GM19193 (cell line): ENCODE measurements at regions not wholly inside any gene's neighbourhood (a gene's known extent, or its start where the extent isn't known, plus 50 kb on each side); places are given as distances from the start of the nearest gene placed in this dataset.

Experiments used
- POLR2A ChIP-seq: IDR thresholded peaks from 4 replicates; pipeline ENCODE4 v1.6.1; 2011; ENCODE audit not compliant: insufficient read depth, insufficient read length; ENCODE audit errors: extremely low read depth

DNA sequence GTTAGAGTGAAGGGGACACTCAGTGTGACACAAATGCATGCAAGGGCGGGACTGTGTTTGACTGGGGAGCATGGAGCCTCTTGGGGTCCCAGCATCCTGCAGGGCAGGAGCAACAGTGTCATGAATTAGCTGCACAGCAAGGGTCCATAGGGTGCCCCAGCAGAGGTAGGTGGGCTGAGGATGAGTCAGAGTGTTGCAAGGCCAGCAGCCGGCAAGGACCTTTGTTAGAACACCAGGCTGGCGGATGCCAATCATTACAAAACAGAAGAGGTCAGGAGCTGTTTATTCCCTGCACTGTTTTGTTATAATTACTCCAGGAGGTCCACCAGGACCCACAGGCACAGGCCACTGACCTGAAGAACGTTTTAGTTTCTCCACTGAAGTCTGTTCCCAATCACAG lies 362.2 kb upstream of the DUSP10 start:
- no peak for TF ChIP-seq POLR2A

DNA sequence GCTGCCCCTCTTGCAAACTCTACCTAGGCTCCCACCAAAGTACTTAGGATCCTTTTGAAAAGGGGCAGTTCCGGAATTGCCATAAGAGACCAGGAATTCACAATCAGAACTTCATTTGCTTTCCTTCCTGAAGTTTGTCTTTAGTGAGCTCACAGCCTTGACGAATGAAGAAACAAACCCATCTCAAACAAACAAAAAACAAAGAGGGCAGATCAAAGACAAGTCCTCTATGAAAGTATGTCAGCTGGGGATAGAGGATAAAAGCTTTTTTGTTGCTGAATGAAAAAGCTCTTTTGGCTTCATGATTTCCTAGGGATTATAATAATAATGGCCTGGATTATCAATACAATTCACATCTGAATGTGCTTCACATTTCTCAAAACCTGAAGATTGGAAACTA lies 357.9 kb upstream of the DUSP10 start:
- no peak for TF ChIP-seq POLR2A

DNA sequence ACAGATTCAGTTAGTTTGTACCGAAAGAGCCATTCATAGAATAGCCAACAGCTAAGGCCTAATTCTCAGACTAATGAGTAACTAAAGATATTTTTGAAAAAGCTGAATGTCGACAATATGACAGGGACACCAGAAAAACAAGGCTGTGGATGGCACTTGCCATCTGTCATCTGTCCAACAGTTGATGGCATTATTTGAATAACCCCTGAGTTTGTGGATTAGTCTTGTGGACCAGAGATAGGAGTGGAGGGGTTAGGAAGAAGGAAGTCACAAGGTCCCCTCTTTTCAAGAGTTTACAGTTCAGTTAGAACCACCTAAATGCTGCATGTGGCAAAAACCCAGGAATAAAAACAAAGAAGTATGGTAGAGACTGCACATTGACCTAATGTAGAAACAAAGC lies 356.5 kb upstream of the DUSP10 start:
- no peak for TF ChIP-seq POLR2A

DNA sequence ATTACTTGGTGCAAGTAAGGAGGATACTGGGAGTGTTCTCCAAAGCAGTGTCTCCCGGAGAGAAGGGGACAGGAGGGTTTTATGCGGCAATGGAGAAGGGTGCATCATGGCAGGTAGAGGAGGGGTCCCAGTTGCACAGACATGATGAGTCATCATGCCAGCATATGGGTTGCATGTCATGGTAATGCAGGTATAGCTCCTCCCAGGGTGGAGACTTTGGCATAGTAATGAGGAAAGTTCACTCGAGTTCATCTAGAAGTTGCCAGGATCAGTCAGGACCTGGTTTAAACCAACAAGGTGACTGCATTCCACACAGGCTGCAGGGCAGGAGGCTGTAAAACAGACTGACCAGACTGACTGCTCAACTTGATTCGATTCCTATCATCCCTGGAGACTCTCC lies 355.7 kb upstream of the DUSP10 start:
- TF ChIP-seq POLR2A = no peak

DNA sequence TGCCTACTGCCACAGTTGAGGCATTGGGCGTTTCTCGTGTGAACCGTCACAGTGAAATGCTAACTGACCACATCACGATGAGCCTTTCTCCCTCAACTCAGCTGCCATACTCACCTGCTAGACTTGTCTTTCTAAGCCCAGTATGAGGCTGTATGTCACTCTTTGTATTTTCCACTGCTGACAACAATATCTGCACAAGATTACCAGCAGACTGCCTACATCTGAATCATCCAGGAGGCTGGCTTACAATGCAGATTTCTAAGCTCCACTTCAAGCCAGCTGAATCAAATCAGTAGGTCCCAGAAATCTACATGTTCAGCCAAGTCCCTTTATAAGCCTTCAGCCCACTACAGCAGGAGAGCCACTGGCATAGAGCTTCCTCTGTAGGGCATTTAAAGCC lies 355.0 kb upstream of the DUSP10 start:
- TF ChIP-seq POLR2A = no peak

DNA sequence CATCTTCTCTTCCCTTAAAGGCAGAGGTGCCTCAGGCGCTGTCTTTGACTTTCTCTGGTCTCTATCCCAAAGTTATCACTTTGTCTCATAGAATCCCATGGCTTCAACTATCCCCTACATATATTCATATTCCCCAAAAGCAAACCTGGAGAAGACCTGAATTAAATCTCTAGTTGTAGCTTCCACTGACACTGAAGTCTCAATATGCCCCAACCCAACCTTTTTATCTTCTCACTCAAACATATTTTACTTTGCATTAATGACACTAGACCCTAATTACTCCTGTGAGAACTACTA lies 354.5 kb upstream of the DUSP10 start:
- TF ChIP-seq POLR2A = no peak

DNA sequence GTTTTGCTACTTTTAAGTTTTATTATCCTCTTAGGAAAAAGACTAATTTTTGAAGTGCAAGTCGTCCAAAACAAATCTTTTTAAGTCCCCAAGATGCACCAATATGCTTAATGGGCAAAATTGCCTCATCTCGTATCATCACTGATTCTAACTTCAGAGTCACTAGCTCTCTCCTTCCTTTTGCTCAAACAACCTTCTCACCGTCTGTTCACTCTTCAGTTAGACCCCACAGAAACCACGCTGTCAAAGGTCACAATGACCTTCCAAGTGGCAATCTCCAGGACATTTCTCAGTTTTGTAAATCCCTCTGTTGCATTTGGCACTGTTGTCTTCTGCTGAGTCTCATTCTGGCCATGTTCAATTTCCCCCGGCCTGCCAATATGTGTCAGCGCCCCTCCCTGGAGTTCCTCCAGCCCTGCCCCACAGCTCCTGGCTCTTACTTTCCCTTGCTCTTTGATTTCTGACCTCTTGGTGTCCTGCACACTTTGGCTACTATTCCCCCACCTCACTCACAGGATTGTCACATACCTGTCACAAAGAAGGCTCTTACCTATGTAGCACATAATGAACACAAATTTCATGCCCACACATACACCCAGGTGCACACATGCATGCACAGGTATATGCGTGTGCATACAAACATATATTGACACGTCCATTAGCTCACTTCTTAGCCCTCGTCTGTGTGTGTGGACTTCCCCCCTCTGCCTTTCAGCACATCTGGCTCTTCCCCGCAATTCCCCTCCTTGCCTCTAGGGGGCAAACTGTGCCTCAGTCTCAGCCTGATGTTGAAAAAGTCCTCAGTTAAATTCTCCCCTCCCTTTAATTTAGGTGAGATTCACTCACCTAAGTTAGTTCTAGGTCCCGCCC lies 354.0 kb upstream of the DUSP10 start:
- no peak for TF ChIP-seq POLR2A

DNA sequence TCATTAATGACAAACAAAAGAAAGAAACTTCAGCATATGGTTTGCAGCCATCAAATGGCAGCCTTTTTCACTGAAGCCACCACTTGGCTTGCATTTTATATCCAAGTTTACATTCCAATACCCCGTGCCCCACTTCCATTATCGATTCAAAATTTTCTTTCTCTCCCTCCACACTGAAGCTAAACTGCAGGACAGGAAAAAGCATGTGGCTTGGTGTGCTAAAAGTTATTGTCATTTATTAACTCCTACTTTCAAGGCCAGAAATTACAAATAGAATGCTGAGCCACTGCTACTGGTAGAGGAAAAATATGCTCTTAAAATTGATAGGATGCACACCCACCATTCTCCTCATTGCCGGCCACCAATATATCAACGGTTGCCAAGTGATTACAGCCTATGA lies 351.6 kb upstream of the DUSP10 start:
- no peak for TF ChIP-seq POLR2A

DNA sequence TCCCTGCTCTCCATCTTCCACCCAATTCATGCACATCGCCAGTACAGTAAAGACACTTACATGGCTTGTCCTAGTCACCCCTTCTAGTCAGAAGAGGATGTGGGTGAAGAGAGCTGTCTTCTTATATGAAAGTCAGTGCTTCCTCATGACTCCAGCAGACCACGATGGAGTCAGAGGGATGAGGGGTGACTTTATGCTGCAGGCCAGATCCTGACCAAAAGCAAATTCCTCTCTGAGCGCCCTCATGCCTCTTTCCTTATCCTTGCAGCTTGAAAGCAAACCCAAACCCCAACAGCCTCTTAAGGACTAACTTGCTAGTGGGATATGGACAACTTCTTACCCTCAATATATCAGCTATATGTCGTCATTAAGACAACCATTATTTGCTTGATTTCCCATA lies 348.2 kb upstream of the DUSP10 start:
- TF ChIP-seq POLR2A = no peak

DNA sequence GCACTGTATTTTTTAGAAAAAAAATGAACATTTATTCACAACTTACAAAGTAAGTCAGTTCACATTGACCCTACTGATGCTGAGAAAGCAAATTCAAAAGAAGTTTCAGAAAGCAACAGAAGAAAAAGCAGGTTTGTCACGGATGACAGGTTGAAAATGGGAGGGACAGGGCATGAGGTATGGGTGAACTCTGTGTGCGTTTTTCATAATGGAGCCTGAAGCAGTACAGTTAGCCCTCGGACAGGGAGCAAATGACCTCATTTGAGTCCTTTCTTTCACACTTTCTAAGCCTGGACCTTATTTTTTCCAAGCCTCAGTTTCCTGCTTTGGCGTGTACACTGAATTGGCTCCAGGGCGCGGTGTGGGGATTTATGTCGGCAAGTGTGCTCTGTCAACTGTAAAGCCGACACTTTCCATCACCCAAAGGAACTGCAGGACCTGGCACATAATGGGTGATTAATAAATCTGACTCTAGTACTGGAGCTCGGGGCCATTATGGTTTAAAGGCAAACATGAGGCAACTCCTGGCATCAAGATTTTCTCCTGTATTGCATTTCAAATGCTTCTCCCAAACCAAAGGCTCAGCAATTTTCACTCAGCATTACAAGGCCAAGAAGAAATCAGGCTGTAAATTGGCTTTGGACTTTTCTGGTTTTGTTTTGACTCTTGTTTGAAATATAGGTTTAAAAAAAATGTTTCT lies 345.5 kb upstream of the DUSP10 start:
- TF ChIP-seq POLR2A = no peak

DNA sequence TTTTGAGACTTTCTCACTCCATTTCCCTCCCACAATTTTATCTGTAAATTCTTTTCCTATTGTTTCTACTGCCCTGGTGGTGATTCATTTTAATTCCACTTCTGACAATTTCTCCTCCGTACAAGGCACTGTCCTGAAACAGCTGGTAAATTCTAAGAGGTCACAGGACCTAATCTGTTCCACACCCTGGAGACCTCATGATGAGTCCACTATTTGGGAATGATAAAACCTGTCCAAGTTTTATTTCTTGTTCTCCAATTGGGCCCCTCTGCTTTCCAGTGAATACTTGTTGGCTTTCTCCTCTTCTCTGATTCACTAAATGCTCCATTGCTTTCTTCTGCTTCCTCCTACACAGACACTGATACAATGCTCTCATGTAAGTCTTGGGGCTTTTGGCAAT lies 343.1 kb upstream of the DUSP10 start:
- TF ChIP-seq POLR2A = no peak

DNA sequence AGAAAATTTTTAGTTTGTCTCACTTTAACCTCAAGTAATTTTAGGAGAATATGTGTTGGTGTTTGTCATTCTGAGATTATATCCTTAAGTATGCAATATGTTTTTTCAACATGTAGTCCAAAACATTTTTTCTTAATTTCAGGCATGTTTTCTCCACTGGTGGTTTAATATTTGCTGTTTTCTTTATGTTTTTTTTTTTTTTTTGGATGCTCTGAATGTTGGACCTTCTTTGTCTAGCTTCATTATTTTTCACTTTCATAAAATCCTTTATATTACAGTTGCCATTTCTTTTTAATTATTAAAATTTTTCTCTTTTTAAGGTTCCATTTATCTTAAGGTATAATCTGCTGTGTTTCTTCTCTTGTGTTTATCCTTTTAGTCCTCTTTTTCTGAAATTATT lies 342.2 kb upstream of the DUSP10 start:
- TF ChIP-seq POLR2A = no peak

DNA sequence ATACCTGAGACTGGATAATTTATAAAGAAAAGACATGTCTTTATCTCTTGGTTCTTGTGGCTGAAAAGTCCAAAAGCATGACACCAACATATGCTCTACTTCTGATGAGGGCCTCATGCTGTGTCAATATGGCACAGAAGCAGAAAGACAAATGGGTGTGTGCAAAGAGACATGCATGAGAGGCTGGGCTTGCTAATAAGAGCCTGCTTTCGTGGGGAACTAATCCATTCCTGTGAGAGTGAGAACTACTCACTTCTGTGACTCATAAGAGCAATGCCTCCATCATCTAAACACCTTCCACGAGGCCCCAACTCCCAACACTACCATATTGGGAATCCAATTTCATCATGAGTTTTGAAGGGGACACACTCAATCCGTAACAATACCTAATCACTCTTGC lies 340.0 kb upstream of the DUSP10 start:
- TF ChIP-seq POLR2A = no peak

DNA sequence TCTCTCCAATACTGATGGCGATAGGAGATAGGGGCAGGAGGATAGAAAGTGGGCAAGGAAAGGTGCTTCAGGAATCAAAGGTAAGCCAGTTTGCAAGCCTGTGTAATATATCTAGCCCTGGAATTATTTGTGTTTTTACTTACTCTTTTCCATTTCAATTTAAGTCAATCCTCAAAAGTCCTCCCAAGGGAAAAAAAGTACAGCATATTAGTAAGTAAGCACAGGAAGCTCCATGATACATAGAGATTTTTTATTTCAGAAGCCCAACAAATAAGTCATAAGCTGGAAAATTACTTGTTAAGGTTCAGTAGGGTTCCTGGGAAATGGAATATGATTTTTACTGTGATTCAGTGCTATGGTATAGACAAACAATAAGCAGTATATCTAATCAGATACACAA lies 337.7 kb upstream of the DUSP10 start:
- TF ChIP-seq POLR2A = no peak

DNA sequence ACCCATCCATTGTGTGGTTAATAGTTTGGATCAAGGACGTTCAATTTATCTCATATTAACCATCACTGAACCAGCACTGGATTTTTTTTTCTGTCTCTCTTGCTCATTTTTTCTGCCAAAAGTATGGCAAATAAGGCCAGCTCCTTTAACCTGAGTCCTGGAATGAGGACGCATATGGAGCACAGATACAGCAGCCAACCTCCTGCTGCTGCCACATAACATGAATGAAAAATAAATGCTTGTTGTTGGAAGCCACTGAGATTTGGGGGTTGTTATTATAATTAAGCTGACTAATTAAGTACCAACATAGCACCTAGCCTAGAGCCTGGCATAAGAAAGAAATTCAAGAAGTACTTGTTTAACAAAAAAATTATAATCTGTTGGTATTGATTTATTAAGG lies 335.3 kb upstream of the DUSP10 start:
- TF ChIP-seq POLR2A = no peak

DNA sequence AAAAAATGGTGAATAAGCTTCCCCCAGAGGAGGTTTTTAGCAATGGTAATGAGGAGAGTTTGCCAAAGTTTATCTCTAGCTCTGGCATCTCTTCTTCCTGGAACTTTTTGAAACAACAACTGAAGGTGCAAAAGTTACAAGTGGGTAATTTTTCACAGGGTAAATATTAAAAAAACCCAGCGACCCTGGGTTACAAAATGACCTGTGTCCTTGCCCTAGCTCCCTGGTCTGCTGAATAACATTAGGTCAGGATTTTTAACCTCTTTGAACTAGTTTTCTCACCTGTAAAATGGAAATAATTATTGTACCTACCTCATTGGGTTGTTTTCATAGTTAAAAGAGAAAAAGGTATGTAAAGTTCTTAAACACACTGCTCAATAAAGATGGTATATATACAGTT lies 332.4 kb upstream of the DUSP10 start:
- no peak for TF ChIP-seq POLR2A
